Gastrocnemius medialis (tissue), 4 donors: ENCODE measurements at regions not wholly inside any gene's neighbourhood (a gene's known extent, or its start where the extent isn't known, plus 50 kb on each side); places are given as distances from the start of the nearest gene placed in this dataset.

Experiments
- CTCF ChIP-seq, 5 experiments: fragments of 450-650 bp in 3 of 5; fragments of 200-600 bp in 2 of 5; sonication (generic) in 2 of 5; IDR thresholded peaks in 4 of 5; conservative IDR thresholded peaks in 1 of 5; 1 replicate in 4 of 5; 2 replicates in 1 of 5; pipeline ENCODE4 v1.5.1; 2016 to 2019; ENCODE audit warnings: antibody characterized with exemption in 5 of 5, mild to moderate bottlenecking in 3 of 5, moderate library complexity in 3 of 5
- POLR2A ChIP-seq, 2 donors: fragments of 450-650 bp; IDR thresholded peaks; one replicate each; pipeline ENCODE4 v1.6.1; 2017; ENCODE audit warnings: antibody characterized with exemption in 2 of 2, mild to moderate bottlenecking in 2 of 2, moderate library complexity in 2 of 2

- TF ChIP-seq CTCF (IDR thresholded peaks at IDR 0.05 in 4 of 5, conservative IDR thresholded peaks at IDR 0.05 in 1 of 5) (no peak), POLR2A (IDR thresholded peaks at IDR 0.05) (no peak)
Measured at GRCh38 chr4:91681544-91681943, 622.2 kb upstream of the GRID2 start.
